ENCODE measurements at regions not wholly inside any gene's neighbourhood (a gene's known extent, or its start where the extent isn't known, plus 50 kb on each side); places are given as distances from the start of the nearest gene placed in this dataset.

GRCh38 chr13:95438297-95438696, 114.2 kb upstream of the CLDN10 start:
- no peak for TF ChIP-seq CTCF (conservative IDR thresholded peaks at IDR 0.05 in 1 of 2, IDR thresholded peaks at IDR 0.05 in 1 of 2; ENCODE audit: low read depth in 1 of 2, low read length in 2 of 2)
- TF ChIP-seq EZH2 (IDR thresholded peaks at IDR 0.05; ENCODE audit: low read length, missing control alignments) = no peak
